GOT3 (cell line): ENCODE measurements at regions not wholly inside any gene's neighbourhood (a gene's known extent, or its start where the extent isn't known, plus 50 kb on each side); places are given as distances from the start of the nearest gene placed in this dataset.

ENCODE experiments used
- DNase-seq: peaks from one replicate; lab custom pipeline; 2025; ENCODE audit warnings: mixed read lengths; lab: John Stamatoyannopoulos, UW

GRCh38 chr2:144215207-144215606 lies 304.7 kb downstream of the ZEB2 start:
- DNase-seq, result no peak

GRCh38 chr2:144213797-144214196 lies 306.1 kb downstream of the ZEB2 start:
- DNase-seq, result no peak

- DNase-seq, result no peak
These were observed 308.1 kb downstream of the ZEB2 start for GRCh38 chr2:144211826-144212225.

- DNase-seq, result no peak
These were observed 308.9 kb downstream of the ZEB2 start for GRCh38 chr2:144211065-144211464.

GRCh38 chr2:144210076-144210475 lies 309.8 kb downstream of the ZEB2 start:
- DNase-seq, result no peak

- DNase-seq, result no peak
These were observed 311.0 kb downstream of the ZEB2 start for GRCh38 chr2:144208924-144209323.

- DNase-seq, result no peak
These were observed 313.9 kb downstream of the ZEB2 start for GRCh38 chr2:144206019-144206418.

- DNase-seq, result no peak
These were observed 318.0 kb downstream of the ZEB2 start for GRCh38 chr2:144201868-144202468.

GRCh38 chr2:144201126-144201525 lies 318.8 kb downstream of the ZEB2 start:
- no peak for DNase-seq

GRCh38 chr2:144198116-144198515 lies 321.8 kb downstream of the ZEB2 start:
- no peak for DNase-seq

- DNase-seq, result no peak
These were observed 325.4 kb downstream of the ZEB2 start for GRCh38 chr2:144194326-144195071.

GRCh38 chr2:144190908-144191605 lies 328.9 kb downstream of the ZEB2 start:
- DNase-seq, result no peak

GRCh38 chr2:144183727-144184126 lies 336.2 kb downstream of the ZEB2 start:
- no peak for DNase-seq

- DNase-seq, result no peak
These were observed 338.9 kb downstream of the ZEB2 start for GRCh38 chr2:144181001-144181400.

- no peak for DNase-seq
These were observed 339.8 kb downstream of the ZEB2 start for GRCh38 chr2:144180131-144180530.

GRCh38 chr2:144170179-144170578 lies 349.7 kb downstream of the ZEB2 start:
- no peak for DNase-seq

- DNase-seq, result no peak
These were observed 353.2 kb downstream of the ZEB2 start for GRCh38 chr2:144166743-144167142.

GRCh38 chr2:144165599-144166250 lies 354.2 kb downstream of the ZEB2 start:
- DNase-seq, result no peak

- DNase-seq, result no peak
These were observed 356.3 kb downstream of the ZEB2 start for GRCh38 chr2:144163592-144163991.

- DNase-seq, result no peak
These were observed 357.3 kb downstream of the ZEB2 start for GRCh38 chr2:144162652-144163051.

- DNase-seq, result no peak
These were observed 358.9 kb downstream of the ZEB2 start for GRCh38 chr2:144161061-144161460.

GRCh38 chr2:144159240-144159639 lies 360.7 kb downstream of the ZEB2 start:
- DNase-seq, result no peak

- no peak for DNase-seq
These were observed 361.8 kb downstream of the ZEB2 start for GRCh38 chr2:144158096-144158495.
